GM12878 (cell line): ENCODE measurements at regions not wholly inside any gene's neighbourhood (a gene's known extent, or its start where the extent isn't known, plus 50 kb on each side); places are given as distances from the start of the nearest gene placed in this dataset.

Source experiments
- BMI1 ChIP-seq: fragments of 450-650 bp; IDR thresholded peaks from 2 replicates; pipeline ENCODE4 v1.6.1; 2016; ENCODE audit warnings: mild to moderate bottlenecking, moderate library complexity, borderline replicate concordance
- CBFB ChIP-seq: IDR thresholded peaks from 2 replicates; pipeline ENCODE4 v1.6.1; 2016; ENCODE audit warnings: antibody characterized with exemption, low read depth
- CBX3 ChIP-seq: fragments of 200-600 bp; sonication (generic); IDR thresholded peaks from 2 replicates; pipeline ENCODE4 v1.6.1; 2016; ENCODE audit warnings: low read depth, borderline replicate concordance
- DPF2 ChIP-seq: fragments of 450-650 bp; IDR thresholded peaks from 2 replicates; pipeline ENCODE4 v1.6.1; 2017; ENCODE audit warnings: mild to moderate bottlenecking
- EGR1 ChIP-seq, 2 experiments: IDR thresholded peaks; 1 replicate in 1 of 2; 2 replicates in 1 of 2; pipeline ENCODE4 v1.6.1; 2011 to 2012; ENCODE audit warnings: low read depth in 2 of 2, low read length in 2 of 2, borderline replicate concordance in 1 of 2, mild to moderate bottlenecking in 1 of 2, moderate library complexity in 1 of 2
- HDAC2 ChIP-seq: fragments of 200-600 bp; sonication (generic); IDR thresholded peaks from 2 replicates; pipeline ENCODE4 v1.6.1; 2017
- IKZF1 ChIP-seq: fragments of 450-650 bp; conservative IDR thresholded peaks from 2 replicates; pipeline ENCODE4 v1.6.1; 2017; ENCODE audit warnings: antibody characterized with exemption, mild to moderate bottlenecking
- JUNB ChIP-seq: IDR thresholded peaks from 2 replicates; pipeline ENCODE4 v1.6.1; 2016; ENCODE audit warnings: antibody characterized with exemption, mild to moderate bottlenecking
- NKRF ChIP-seq: fragments of 450-650 bp; conservative IDR thresholded peaks from 2 replicates; pipeline ENCODE4 v1.6.1; 2017; ENCODE audit warnings: mild to moderate bottlenecking, moderate library complexity
- PAX8 ChIP-seq: fragments of 450-650 bp; IDR thresholded peaks from 2 replicates; pipeline ENCODE4 v1.6.1; 2017; ENCODE audit warnings: mild to moderate bottlenecking, moderate library complexity
- SREBF1 ChIP-seq: IDR thresholded peaks from 2 replicates; pipeline ENCODE4 v1.6.1; 2012; ENCODE audit warnings: mild to moderate bottlenecking, low read length
- TAF1 ChIP-seq: IDR thresholded peaks from 2 replicates; pipeline ENCODE4 v1.6.1; 2011; ENCODE audit warnings: mild to moderate bottlenecking, low read depth, low read length, borderline replicate concordance
- TARDBP ChIP-seq: IDR thresholded peaks from 2 replicates; pipeline ENCODE4 v1.6.1; 2016; ENCODE audit warnings: borderline replicate concordance
- TF ChIP-seq, protein P1 (sequence below): fragments of 450-650 bp; formaldehyde crosslinking; IDR thresholded peaks from 2 replicates; pipeline ENCODE4 v1.5.0; 2022; ENCODE audit warnings: mild to moderate bottlenecking, missing genetic modification characterization
- TF ChIP-seq, protein P2 (sequence below): IDR thresholded peaks from 2 replicates; pipeline ENCODE4 v1.6.1; 2012; ENCODE audit warnings: mild to moderate bottlenecking, low read depth, low read length
- TF ChIP-seq, protein P3 (sequence below): IDR thresholded peaks from 2 replicates; pipeline ENCODE4 v1.6.1; 2011; ENCODE audit warnings: low read depth, mild to moderate bottlenecking, low read length, moderate library complexity, borderline replicate concordance; ENCODE audit errors: extremely low read depth
- TF ChIP-seq, protein P4 (sequence below): fragments of 450-650 bp; IDR thresholded peaks from 2 replicates; pipeline ENCODE4 v1.6.1; 2017; ENCODE audit warnings: mild to moderate bottlenecking, moderate library complexity

GRCh38 chr10:3625959-3626751 is 158.9 kb downstream of the KLF6 start (continued):
- no peak for TF ChIP-seq CBX3
- no peak for TF ChIP-seq BMI1
- TF ChIP-seq EGR1 (IDR thresholded peaks at IDR 0.05; ENCODE audit: borderline replicate concordance in 1 of 2, low read depth in 2 of 2, low read length in 2 of 2) = no peak
- TF ChIP-seq PAX8 = no peak
- no peak for TF ChIP-seq DPF2
- TF ChIP-seq HDAC2 = no peak
- no peak for TF ChIP-seq SREBF1
- no peak for TF ChIP-seq TARDBP
- 0 out of 2 replicates have a peak, but pooled peaks have one; percentile 15 for TF ChIP-seq JUNB
- no peak for TF ChIP-seq NKRF
- TF ChIP-seq, protein P1, sequence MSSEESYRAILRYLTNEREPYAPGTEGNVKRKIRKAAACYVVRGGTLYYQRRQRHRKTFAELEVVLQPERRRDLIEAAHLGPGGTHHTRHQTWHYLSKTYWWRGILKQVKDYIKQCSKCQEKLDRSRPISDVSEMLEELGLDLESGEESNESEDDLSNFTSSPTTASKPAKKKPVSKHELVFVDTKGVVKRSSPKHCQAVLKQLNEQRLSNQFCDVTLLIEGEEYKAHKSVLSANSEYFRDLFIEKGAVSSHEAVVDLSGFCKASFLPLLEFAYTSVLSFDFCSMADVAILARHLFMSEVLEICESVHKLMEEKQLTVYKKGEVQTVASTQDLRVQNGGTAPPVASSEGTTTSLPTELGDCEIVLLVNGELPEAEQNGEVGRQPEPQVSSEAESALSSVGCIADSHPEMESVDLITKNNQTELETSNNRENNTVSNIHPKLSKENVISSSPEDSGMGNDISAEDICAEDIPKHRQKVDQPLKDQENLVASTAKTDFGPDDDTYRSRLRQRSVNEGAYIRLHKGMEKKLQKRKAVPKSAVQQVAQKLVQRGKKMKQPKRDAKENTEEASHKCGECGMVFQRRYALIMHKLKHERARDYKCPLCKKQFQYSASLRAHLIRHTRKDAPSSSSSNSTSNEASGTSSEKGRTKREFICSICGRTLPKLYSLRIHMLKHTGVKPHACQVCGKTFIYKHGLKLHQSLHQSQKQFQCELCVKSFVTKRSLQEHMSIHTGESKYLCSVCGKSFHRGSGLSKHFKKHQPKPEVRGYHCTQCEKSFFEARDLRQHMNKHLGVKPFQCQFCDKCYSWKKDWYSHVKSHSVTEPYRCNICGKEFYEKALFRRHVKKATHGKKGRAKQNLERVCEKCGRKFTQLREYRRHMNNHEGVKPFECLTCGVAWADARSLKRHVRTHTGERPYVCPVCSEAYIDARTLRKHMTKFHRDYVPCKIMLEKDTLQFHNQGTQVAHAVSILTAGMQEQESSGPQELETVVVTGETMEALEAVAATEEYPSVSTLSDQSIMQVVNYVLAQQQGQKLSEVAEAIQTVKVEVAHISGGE (CRISPR knock-in tag) = no peak
- 0 out of 2 replicates have a peak, but pooled peaks have one; percentile 17 for TF ChIP-seq IKZF1
- TF ChIP-seq, protein P2, sequence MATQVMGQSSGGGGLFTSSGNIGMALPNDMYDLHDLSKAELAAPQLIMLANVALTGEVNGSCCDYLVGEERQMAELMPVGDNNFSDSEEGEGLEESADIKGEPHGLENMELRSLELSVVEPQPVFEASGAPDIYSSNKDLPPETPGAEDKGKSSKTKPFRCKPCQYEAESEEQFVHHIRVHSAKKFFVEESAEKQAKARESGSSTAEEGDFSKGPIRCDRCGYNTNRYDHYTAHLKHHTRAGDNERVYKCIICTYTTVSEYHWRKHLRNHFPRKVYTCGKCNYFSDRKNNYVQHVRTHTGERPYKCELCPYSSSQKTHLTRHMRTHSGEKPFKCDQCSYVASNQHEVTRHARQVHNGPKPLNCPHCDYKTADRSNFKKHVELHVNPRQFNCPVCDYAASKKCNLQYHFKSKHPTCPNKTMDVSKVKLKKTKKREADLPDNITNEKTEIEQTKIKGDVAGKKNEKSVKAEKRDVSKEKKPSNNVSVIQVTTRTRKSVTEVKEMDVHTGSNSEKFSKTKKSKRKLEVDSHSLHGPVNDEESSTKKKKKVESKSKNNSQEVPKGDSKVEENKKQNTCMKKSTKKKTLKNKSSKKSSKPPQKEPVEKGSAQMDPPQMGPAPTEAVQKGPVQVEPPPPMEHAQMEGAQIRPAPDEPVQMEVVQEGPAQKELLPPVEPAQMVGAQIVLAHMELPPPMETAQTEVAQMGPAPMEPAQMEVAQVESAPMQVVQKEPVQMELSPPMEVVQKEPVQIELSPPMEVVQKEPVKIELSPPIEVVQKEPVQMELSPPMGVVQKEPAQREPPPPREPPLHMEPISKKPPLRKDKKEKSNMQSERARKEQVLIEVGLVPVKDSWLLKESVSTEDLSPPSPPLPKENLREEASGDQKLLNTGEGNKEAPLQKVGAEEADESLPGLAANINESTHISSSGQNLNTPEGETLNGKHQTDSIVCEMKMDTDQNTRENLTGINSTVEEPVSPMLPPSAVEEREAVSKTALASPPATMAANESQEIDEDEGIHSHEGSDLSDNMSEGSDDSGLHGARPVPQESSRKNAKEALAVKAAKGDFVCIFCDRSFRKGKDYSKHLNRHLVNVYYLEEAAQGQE = no peak
- no peak for TF ChIP-seq CBFB
- TF ChIP-seq, protein P3, sequence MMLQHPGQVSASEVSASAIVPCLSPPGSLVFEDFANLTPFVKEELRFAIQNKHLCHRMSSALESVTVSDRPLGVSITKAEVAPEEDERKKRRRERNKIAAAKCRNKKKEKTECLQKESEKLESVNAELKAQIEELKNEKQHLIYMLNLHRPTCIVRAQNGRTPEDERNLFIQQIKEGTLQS = no peak
- TF ChIP-seq, protein P4, sequence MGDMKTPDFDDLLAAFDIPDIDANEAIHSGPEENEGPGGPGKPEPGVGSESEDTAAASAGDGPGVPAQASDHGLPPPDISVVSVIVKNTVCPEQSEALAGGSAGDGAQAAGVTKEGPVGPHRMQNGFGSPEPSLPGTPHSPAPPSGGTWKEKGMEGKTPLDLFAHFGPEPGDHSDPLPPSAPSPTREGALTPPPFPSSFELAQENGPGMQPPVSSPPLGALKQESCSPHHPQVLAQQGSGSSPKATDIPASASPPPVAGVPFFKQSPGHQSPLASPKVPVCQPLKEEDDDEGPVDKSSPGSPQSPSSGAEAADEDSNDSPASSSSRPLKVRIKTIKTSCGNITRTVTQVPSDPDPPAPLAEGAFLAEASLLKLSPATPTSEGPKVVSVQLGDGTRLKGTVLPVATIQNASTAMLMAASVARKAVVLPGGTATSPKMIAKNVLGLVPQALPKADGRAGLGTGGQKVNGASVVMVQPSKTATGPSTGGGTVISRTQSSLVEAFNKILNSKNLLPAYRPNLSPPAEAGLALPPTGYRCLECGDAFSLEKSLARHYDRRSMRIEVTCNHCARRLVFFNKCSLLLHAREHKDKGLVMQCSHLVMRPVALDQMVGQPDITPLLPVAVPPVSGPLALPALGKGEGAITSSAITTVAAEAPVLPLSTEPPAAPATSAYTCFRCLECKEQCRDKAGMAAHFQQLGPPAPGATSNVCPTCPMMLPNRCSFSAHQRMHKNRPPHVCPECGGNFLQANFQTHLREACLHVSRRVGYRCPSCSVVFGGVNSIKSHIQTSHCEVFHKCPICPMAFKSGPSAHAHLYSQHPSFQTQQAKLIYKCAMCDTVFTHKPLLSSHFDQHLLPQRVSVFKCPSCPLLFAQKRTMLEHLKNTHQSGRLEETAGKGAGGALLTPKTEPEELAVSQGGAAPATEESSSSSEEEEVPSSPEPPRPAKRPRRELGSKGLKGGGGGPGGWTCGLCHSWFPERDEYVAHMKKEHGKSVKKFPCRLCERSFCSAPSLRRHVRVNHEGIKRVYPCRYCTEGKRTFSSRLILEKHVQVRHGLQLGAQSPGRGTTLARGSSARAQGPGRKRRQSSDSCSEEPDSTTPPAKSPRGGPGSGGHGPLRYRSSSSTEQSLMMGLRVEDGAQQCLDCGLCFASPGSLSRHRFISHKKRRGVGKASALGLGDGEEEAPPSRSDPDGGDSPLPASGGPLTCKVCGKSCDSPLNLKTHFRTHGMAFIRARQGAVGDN = no peak
- no peak for TF ChIP-seq TAF1
